ENCODE measurements at regions not wholly inside any gene's neighbourhood (a gene's known extent, or its start where the extent isn't known, plus 50 kb on each side); places are given as distances from the start of the nearest gene placed in this dataset.

DNA sequence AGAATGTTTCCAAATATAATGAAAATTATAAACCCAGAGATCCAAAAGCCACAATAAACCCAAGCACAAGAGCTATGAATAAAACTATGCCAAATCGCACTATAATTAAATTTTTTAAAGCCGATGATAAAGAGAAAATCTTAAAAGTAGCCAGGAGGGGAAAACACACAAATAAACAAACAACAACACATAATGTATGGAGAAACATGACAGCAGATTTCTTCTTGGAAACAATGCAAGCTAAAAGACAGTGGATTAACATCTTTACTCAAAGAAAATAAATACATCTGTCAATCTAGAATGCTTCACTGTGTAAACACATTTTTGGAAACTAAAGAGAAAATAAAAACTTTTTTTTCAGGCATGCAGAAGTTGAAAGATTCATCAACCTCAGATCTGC is 53.0 kb upstream of the SMOX start:
- ChIA-PET CTCF (interaction anchor here (1.1 kb wide), 1 partner anchor 82 kb away, joined by 3 read pairs; no protein-coding TSS in a partner anchor), POLR2A (ENCODE audit: low non-redundant PET) (no interaction called here)
- TF ChIP-seq, protein P1, sequence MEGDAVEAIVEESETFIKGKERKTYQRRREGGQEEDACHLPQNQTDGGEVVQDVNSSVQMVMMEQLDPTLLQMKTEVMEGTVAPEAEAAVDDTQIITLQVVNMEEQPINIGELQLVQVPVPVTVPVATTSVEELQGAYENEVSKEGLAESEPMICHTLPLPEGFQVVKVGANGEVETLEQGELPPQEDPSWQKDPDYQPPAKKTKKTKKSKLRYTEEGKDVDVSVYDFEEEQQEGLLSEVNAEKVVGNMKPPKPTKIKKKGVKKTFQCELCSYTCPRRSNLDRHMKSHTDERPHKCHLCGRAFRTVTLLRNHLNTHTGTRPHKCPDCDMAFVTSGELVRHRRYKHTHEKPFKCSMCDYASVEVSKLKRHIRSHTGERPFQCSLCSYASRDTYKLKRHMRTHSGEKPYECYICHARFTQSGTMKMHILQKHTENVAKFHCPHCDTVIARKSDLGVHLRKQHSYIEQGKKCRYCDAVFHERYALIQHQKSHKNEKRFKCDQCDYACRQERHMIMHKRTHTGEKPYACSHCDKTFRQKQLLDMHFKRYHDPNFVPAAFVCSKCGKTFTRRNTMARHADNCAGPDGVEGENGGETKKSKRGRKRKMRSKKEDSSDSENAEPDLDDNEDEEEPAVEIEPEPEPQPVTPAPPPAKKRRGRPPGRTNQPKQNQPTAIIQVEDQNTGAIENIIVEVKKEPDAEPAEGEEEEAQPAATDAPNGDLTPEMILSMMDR (conservative IDR thresholded peaks at IDR 0.05; ENCODE audit: low read depth), result no peak
- DNase-seq (ENCODE audit: low spot score), result no peak
- no peak overlapping the region for H3K27ac ChIP-seq

DNA sequence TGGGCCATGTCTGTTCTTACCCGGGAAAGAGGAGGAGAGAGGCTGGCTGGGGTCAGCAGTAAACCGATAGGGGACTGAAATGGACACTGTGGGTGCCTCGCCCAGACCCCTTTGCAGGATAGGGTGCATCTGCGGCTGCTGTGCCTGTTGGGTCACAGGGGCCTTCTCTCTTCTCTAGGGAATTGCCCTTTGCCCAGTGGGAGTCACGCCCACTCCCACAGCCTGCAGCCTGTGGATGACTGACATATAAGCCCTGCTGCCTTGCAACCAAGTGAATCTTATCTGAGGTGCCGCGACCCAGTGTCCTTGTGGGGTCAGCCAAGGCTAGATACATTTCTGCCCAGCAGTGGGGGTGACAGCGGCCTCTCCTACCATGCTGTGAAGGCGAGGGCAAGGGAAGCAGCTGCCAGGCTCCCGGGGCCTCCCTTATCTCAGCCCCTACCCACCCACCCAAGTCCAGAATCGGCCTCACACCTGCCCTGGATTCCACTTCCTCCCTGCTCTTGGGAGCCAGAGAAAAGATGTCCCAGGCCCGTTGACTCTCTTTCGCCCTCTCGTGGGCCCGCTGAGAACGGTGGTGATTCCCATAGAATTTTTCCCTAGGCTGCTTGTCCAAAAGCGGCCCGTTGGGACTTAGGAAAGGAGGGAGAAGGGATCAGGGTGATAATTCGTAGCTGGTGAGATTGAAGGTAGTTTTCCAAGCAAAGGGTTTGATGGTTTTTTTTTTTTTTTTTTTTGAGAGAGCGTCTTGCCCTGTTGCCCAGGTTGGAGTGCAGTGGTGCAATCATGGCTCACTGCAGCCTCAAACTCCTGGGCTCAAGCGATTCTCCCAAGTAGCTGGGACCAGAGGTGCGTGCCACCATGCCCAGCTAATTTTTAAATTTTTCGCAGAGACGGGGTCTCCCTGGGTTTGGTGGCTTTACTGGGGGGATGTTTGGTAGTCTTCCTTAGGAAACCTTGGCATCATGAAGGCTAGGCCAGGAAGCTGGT is 56.8 kb upstream of the SMOX start:
- peak; percentile 74 for DNase-seq (ENCODE audit: low spot score)
- POLR2A ChIA-PET (ENCODE audit: low non-redundant PET), result no interaction called here
- no peak overlapping the region for H3K27ac ChIP-seq
- CTCF ChIA-PET, result interaction anchor here (0.6 to 0.8 kb wide), 6 partner anchors 16 to 307 kb away, joined by 3 to 4 read pairs (median 3); no protein-coding TSS in a partner anchor
- TF ChIP-seq, protein P1 (conservative IDR thresholded peaks at IDR 0.05; ENCODE audit: low read depth), result peak; percentile 76

DNA sequence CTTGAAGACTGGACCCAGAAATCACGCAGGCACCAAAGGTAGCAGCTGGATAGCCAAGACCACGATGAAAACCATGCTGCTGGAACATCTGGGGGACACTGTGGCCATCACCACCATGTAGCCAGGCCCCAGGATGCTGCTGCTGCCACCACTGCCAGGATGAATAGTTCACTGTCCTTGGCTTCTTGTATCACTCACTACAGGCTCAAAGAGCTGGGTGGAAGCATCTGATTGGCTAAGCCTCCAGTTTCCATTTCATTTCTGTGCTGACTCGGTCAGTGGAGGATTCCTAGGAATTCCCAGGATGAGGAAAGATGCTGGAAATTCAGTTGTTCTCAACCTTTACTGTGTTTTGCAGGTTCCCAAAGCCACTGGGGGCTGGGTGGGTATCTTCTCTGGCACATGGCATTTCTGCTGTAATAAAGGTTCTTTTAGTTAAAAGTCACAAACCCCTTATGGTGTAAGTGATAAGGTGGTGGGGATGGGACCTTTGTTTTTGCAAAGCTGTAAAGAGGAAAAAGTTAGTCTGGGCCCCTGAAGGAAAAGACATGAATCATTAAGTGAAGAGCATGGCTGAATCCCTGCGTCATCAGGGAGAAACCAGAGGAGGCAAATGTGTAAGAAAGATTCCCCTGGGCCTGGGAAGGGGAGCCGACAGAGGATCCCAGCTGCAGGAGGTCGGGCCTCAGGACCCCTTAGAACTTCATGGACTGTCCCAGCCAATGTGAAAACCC is 57.7 kb upstream of the SMOX start:
- H3K27ac ChIP-seq, result no peak overlapping the region
- DNase-seq (ENCODE audit: low spot score), result no peak
- CTCF ChIA-PET, result interaction anchor here (0.6 kb wide), 2 partner anchors 46 to 414 kb away, joined by 3 to 6 read pairs; no protein-coding TSS in a partner anchor
- TF ChIP-seq, protein P1 (conservative IDR thresholded peaks at IDR 0.05; ENCODE audit: low read depth), result no peak
- POLR2A ChIA-PET (ENCODE audit: low non-redundant PET), result no interaction called here

DNA sequence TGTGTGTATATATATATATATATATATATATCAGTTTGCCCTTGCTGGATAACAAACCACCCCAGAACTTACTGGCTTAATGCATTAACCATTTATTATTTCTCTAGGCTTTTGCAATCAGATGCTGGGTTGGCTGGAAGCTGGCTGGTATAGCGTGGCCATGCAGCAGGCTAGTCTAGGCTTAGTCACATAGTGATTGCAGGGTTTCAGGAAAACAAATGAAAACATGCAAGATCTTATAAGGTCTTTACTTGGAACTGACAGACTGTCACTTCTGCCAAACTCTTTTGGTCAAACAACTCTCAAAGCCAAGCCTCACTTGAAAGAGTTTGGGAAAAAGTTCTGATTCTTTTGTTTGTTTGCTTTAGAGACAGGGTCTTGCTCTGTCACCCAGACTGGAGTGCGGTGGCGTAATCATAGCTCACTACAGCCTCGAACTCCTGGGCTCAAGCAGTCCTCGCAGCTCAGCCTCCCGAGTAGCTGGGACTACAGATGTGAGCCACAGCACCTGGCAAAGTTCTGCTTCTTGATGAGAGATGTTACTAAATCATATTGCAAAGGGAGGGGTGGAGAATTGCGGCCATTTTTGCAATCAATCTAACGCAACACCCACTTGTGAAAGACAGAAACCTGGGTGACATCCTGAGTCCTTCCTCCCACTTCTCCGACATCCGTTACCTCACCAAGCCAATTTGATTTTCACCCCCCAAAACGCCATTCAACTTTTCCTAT is 58.7 kb upstream of the SMOX start:
- TF ChIP-seq, protein P1 (conservative IDR thresholded peaks at IDR 0.05; ENCODE audit: low read depth), result no peak

DNA sequence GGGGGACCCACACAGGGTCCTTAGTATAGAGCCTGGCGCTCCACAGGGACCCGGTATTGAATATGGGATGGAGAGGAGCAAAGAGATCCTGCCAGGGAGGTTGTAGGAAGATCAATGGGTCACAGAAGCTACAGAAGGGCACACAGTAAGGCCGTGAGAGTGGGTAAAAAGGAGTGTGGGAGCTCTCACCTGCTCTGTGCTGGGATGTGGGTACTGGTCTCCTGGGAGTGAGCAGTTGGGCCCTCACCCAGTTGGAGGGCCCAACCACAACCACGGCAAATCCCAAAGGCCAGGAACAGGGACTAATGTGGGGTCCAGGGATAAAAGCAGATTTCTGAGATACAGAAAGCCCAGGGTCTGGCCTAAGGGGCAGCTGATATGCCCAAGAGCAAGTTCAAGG is 59.9 kb upstream of the SMOX start:
- ChIA-PET POLR2A (ENCODE audit: low non-redundant PET) (no interaction called here), CTCF (no interaction called here)
- TF ChIP-seq, protein P1 (conservative IDR thresholded peaks at IDR 0.05; ENCODE audit: low read depth), result no peak
- H3K27ac ChIP-seq, result no peak overlapping the region
- no peak for DNase-seq (ENCODE audit: low spot score)

More for the DNA sequence above, 58.7 kb upstream of the SMOX start:
- POLR2A ChIA-PET (ENCODE audit: low non-redundant PET), result no interaction called here
- CTCF ChIA-PET, result interaction anchor here (0.6 kb wide), 3 partner anchors 10 to 91 kb away, joined by 3 to 6 read pairs (median 3); no protein-coding TSS in a partner anchor
- DNase-seq (ENCODE audit: low spot score), result no peak
- H3K27ac ChIP-seq, result no peak overlapping the region

DNA sequence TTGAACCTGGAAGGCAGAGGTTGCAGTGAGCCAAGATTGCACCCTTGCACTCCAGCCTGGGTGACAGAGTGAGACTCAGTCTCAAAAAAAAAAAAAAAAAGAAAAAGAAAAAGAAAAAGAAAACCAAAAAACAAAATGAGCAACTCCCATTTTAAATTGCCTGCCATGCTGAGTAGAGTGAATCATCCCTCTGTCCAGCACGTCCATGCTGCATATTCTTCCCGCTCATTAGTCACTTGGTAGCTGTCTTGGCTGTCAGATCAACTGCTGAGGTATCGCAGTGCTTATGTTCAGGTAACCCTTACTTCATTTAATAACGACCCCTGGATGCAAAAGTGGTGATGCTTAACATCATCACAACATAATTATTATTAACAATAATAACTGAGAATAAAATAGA is 60.7 kb upstream of the SMOX start:
- H3K27ac ChIP-seq, result no peak overlapping the region
- peak; percentile 42 for DNase-seq (ENCODE audit: low spot score)
- ChIA-PET CTCF (interaction anchor here (0.7 kb wide), 1 partner anchor 208 kb away, joined by 3 read pairs; no protein-coding TSS in a partner anchor), POLR2A (ENCODE audit: low non-redundant PET) (no interaction called here)
- TF ChIP-seq, protein P1 (conservative IDR thresholded peaks at IDR 0.05; ENCODE audit: low read depth), result no peak
